Muscle of arm (tissue), 1 donor: ENCODE measurements at regions not wholly inside any gene's neighbourhood (a gene's known extent, or its start where the extent isn't known, plus 50 kb on each side); places are given as distances from the start of the nearest gene placed in this dataset.

ENCODE experiments used
- DNase-seq: peaks from one replicate; pipeline ENCODE4 v3.0.0-alpha.2; 2013

DNA sequence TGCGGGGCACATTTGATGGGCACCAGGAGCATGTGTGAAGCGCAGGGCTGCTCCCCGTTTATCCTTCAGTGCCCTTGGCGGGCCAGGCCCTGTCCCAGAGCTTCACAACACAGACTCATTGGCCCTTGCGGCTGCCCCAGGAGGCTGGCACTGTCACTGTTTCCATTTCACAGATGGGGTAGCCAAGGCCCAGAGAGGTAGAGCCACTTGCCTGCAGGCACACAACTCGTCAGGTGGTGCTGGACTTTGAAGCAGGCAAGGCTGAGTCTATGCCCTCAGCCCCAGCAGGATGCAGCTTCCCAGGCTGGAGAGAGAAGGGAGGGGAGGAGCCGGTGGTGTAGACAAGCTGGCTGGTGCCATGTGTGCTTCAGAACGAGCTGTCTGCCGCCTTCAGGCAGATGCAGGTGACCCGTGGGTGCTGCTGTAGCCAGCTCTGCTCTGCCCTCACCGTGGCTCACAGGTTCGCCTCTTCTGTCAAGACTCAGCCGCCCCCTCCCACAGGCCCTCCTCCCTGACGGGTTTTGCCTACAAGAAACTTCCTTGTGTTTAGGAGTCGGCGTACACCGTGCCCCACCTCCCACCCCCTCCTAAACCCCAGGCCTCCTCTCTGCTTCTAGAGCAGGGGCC lies 232.3 kb upstream of the CIBAR2 start:
- DNase-seq: no peak

DNA sequence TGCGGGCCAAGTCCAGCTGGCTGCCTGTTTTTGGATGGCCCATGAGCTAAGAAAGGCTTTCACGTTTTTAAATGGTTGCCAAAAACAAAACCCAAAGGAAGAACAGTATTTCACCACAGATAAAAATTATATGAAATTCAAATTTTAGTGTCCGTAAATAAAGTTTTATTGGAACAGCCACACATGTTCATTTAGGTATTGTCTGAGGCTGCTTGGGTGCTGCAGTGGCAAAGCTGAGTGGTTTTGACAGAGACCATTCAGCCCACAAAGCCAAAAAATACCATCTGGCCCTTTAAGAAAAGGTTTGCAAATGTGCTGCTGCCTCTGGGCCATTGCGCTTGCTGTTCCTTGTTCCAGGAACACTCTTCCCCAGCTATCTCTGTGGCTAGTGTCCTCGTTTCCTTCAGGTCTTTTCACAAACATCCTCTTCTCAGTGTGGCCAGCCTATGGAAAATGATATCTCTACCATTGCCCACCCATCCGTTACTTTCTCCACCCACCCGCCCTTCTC lies 232.9 kb upstream of the CIBAR2 start:
- DNase-seq: no peak

DNA sequence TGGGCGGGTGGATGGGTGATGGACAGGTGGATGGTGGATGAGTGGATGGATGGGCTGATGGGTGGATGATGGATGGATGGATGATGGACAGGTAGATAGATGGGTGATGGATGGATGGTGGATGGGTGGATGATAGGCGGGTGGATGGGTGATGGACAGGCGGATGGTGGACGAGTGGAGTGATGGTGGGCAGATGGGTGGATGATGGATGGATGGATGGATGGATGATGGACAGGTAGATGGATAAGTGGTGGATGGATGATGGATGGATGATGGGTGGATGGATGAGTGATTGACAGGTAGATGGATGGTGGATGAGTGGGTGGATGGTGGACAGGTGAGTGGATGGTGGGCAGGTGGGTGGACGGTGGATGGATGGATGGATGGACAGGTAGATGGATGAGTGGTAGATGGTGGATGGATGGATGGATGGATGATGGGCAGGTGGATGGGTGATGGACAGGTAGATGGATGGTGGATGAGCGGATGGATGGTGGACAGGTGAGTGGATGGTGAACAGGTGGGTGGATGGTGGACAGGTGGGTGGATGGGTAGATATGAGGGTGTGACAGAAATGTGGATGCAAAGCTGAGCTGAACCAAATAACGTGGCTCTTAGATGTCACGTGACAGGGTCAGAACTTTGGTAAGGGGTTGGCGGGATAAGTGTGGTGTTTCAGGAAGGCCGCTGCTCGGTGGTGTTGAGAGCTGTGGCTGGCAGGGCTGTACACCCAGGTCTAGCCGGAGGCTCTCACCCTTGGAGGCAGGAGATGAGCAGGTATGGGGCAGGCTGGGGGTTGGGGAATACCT lies 234.3 kb upstream of the CIBAR2 start:
- DNase-seq: no peak

GRCh38 chr16:85347213-85347591 lies 234.9 kb upstream of the CIBAR2 start:
- no peak for DNase-seq

DNA sequence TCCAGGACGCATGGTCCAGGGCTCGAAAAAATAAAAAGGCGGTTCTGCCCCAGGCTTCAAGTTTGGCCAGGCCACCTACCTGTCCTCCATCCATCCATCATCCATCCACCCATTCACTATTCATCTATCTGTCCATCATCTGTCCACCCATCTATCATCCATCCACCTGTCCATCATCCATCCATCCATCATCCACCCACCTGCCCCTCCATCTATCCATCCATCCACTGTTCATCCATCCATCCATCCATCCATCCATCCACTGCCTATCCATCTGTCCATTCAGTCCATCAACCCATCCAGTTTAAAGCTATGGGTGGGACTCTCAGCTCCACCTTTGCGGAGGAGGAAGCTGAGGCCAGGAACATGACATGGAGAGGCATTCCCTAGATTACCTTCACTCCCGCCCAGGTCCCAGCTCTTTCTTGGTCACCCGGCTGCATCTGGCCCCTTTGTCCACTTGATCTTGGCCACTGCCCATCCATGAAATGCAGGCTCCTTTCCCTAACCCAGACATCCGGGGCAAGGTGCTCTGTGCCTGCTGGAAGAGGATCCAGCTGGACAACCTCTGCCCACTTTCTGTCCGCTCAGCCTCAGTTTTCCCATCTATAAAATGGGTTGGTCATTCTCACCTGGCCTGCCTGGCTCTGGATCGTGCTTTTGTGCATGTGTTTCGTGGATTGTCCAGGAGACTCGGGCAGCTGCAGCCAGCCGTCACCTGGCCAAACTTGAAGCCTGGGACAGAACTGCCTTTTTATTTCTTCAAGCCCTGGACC lies 236.0 kb upstream of the CIBAR2 start:
- no peak for DNase-seq

DNA sequence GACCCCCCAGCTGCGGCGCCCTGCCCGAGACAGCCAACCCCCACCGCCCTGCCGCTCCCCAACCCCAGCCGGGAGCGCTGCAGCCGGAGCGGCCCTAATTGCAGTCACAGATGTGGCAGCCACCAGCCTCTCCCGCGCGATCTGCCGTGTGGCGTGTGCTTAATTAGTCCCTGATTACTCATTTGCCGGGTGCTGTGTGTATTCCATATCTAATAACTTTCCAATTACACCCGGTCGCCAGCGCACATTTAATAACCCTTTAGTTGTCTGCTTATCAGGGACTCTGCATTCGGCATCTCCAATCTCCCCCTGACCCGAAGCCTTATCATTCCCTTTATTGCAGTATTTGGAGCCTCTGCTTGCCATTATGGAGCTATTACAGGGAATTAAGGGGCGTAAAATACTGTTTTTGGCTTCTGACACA lies 236.7 kb upstream of the CIBAR2 start:
- no peak for DNase-seq

DNA sequence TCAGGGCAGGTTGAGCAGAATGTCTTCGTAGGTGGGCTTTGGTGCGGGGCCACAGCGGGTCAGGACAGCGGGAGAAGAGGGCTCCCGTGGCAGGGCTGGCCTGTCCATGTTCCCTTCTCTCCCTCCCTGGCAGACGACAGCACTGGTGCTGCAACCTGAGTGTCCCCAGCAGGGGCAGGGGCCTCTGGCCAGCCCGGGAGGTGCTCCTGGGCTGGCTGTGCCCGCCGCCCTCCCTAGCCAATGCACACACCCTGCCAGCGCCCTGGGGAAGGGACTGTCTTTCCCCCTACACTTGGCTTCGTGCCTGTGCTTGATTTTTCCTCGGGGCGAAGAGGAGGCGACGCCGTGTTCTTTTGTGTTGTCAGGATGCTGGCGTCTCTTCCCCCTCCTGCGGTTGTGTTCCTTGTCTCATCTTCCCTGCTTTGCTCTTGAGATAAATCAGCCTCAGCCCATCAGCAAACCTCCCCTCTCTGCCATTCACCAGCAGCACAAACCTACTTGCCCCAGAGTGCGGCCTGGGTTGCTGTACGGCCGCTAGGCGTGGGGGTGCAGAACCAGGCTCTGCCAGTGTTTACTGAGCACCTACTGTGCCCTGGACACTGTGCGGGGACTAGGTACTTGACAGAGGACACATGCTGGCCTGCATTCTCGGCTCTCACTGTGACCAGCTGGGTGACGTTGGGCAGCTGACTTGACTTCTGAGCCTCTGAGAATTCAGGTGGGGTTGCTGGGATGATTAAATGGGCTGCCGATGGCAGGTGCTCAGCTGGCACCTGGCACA lies 237.3 kb upstream of the CIBAR2 start:
- DNase-seq: no peak

GRCh38 chr16:85350146-85350728 lies 238.0 kb upstream of the CIBAR2 start:
- no peak for DNase-seq

DNA sequence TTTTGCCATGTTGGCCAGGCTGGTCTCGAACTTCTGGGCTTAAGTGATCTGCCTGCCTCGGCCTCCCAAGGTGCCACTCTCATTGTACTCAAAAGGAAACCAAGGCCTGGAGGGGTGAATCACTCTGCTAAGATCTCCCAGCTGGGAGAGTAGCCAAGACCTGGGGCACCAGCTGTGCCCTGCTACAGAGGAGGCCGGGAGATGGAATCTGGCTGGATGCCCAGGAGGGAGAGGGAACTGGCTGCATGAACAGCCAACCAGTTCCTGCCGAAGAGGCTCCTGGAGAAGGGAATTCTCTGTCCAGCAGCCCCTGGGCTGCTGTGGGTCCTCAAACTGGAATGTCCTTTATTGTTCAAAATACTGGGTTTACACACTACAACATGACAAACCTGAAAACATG lies 238.7 kb upstream of the CIBAR2 start:
- DNase-seq: peak; percentile 69

DNA sequence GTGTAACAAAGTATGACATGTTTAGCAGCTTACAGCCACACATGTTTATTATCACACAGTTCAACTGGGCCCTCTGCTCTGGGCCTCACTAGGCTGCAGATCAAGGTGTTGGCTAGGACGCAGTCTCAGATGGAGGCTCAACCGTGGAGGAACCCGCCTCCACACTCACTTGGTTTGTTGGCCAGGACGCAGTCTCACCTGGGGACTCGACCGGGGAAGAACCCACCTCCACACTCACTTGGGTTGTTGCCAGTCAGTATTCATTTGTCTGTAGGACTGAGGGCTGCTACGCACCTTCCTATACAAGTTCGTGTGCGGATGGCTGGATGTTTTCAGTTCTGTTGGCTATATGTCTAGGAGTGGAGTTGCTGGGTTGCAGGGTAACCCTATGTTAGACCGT lies 240.7 kb upstream of the CIBAR2 start:
- DNase-seq: no peak

DNA sequence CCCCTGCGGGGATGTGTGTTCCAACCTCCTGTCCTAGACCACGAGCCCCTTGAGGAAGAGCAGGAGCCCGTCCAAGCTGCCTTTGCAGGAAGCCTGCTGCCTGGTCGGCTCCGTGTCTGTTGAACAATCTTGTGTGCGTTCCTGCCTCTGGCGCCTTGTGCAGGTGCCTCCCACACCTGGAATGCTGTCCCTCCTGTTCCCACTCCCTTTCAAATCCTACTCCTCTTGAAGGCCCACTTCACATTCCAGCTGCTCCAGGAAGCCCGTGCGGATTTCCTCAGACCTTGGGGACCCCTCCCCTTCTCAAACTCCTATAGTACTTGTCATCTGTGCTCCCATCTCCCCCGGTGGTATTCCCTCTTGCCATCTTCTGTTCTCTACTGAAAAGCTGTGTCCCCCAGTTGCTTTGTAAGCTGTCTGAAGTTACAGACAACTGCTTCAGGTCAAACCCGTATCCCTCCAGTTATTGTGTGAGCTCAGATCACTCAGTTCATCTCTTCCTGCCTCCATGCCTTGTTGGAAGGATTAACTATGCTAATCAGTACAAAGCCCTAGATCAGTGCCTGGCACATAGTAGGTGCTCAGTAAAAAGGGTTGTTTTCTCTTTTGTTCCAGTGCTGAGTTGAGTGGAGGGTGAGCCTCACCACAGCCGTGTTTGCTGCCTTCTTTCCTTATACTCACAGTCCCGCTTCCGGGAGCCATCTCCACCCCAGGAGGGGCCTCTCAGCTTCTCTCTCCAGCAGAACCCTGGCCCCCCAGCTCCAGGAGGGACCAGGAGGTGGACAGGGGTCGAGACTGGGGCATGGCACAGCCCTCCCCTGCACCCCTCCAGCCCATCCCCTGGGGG lies 241.8 kb upstream of the CIBAR2 start:
- no peak for DNase-seq

DNA sequence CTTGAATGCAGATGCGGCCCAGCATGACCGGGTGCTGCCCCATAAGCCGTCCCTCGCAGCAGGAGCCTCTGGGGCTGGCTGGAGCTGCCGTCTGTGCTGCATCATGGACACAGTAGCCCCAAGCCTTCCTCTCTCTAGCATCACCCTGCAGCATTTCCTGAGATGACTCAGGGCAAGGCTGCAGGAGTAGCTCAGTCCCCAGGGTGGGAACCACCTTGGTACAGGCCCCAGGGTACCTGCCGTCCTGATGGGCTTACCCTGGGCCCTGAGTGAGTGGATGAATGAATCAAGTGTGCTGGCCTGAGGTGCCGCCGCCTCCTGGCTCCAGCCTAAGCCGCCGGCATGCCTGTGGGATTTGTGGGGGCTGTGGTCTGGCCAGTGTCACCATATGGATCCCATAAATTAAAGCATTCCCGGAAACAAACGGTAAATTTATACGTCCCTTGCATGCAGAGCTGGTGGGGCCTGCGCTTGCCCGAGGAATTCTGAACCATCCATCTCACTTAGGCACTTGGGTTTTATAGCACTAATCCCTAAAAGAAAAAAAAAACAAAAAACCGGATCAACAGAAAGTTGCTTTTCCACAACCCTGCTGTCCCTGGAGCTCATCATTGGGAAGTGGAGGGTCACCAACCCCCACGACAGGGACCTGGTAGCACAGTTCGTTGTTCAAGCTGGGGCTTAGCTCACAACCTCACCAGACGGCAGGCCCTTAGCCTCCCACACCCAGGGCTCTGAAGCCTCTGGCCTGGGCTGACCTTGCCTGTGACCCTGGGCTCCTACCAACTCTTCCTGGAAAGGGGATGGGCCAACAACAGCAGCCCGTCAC lies 242.6 kb upstream of the CIBAR2 start:
- DNase-seq: no peak

DNA sequence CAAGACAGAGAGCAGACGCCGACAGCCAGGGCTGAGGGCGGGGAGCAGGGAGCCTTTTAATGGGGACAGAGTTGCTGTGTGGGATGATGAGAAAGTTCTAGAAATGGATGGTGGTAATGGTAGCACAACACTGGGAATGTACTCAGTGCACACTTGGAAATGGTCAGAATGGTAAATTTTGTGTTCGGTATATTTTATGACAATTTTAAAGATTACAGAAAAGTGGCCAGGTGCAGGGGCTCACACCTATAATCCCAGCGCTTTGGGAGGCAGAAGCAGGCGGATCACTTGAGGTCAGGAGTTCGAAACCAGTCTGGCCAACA lies 243.2 kb upstream of the CIBAR2 start:
- no peak for DNase-seq

DNA sequence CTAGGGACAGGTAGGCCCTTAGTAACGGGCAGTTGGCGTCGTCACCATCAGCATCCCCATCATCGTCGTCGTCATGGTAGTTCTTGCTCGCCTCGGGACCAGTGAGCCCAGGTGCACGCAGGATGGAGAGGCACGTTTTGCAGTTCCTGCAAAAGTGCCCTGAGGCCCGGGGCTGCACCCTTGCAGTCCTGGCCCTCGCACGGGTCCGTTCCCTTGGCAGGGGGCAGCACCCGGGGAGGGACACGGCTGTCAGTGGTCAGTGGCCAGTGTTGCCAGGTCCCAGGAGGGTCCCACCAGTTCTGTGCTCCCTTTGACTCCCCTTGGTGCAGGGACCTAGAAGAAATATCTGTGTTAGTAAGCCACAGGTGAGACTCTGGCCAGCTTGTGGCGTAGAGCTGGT lies 243.9 kb upstream of the CIBAR2 start:
- DNase-seq: no peak

DNA sequence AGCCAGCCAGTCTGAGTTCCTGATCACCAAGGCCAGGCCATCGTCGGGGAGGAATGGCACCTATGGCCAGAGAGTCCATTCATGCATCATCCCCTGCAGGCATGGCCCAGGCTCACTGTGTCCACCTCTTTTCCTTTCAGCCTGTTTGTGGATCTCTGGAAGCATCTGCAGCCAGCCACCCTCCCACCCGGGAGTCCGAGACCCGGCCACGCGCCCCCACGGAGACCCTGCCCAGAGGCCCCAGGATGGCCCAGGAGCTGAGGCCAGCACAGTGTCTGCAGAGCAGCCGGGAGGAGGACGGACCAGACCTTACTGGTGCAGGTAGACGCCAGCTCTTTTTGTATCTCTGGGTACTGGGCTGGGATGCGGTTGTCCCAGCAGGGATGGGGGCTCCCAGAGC lies 245.1 kb upstream of the CIBAR2 start:
- DNase-seq: no peak

DNA sequence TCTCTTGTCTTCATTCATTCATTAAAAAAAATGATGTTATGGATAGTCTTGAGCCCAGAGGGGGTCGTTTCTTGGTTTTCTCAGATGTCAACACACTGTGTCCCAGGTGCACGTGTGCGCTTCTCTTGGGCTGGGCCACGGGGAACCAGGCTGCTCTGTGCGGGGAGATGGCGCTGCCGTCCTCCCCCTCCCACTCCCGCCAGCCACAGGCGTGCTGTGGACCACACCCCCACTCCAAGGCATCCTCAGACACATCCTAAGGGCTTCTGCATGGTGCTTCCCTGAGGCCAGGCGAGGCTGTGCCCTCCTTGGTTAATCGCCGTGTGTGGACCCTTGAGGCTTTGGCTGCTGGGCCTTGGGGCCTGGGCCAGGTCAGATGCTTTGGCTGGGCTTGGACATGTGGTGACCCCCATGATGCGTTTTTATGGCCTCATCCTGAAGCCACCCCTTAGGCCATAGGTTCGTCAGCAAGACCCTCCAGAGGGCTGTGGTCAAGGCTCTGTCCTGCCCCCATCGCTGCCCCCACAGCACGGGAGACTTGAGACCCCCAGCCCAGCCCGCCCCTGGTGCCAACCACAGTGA lies 245.7 kb upstream of the CIBAR2 start:
- DNase-seq: no peak

DNA sequence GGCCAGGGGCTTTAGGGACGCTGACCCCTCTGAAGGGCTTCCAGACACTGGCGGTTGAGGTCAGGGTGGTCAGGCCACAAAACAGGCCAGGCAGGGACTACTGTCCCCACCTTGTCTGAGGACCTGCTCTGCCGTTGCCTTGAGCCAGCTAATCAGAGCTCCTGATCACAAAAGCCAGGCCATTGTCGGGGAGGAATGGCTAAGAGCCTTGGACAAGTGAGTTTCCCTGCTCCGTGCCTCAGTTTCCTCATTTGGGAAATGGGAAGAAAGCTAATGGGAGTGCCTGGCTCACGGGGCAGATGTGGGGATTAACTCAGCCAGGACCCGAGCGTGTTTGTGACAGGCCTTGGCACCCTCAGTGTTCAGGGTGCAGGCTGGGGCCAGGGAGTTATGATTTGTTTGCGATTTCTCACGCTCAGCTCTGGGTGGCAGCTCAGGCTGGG lies 246.5 kb upstream of the CIBAR2 start:
- DNase-seq: no peak

DNA sequence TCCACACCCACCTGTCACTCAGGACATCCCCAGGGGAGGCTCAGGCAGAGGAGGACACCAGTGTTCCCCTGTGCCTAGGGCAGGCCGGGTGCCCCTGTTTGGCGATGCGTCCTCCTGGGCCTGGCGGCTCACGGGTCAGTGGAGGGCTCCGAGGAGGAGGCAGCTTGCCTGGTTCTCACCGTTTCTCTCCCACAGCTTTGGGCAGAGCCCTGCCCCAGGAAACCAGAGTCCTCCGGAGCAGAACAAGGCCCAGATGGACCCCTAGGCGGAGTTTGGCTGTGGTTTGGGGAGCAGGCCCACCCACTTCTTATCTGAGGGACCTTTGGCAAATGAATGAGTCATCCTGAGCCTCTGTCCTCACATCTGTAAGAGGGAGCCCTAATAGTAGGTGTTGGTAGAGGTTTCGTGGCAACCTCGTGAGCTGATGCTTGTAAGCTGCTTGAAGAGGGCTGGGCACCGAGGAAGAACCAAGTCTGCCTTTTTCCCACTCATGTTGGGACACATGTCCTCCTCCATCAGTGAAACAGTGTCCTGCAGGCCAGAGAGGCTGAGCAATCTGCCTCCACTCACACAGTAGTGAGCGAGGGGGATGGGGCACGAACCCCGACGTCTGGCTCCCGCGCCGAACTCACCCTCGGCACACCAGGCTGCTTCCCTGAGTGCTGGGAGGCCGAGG lies 247.0 kb upstream of the CIBAR2 start:
- no peak for DNase-seq
